GM18519 (cell line): ENCODE measurements at regions not wholly inside any gene's neighbourhood (a gene's known extent, or its start where the extent isn't known, plus 50 kb on each side); places are given as distances from the start of the nearest gene placed in this dataset.
"Not testable (repeated sequence)": the region's sequence is repeated elsewhere in the genome, so short reads cannot be mapped to it uniquely, and the experiment has no call there.

ENCODE experiments used
- ATAC-seq: cut with Tn5 transposase; IDR thresholded peaks from one replicate; pipeline ENCODE4 v1.9.1; 2021; ENCODE audit warnings: mild to moderate bottlenecking, moderate library complexity; ENCODE audit not compliant: unreplicated experiment, low FRiP score

GRCh38 chr14:82009993-82010392, 476.3 kb upstream of the SEL1L start:
- no peak for ATAC-seq

GRCh38 chr14:82011460-82011859, 477.8 kb upstream of the SEL1L start:
- no peak for ATAC-seq

GRCh38 chr14:82029038-82029437, 495.4 kb upstream of the SEL1L start:
- no peak for ATAC-seq

GRCh38 chr14:82035397-82035796, 501.7 kb upstream of the SEL1L start:
- no peak for ATAC-seq

- ATAC-seq = not testable (repeated sequence)
These were observed 504.4 kb upstream of the SEL1L start for GRCh38 chr14:82038066-82038465.

GRCh38 chr14:82045339-82045738, 511.7 kb upstream of the SEL1L start:
- no peak for ATAC-seq

- ATAC-seq = no peak
These were observed 513.0 kb upstream of the SEL1L start for GRCh38 chr14:82046512-82047226.

GRCh38 chr14:82047777-82048470, 514.3 kb upstream of the SEL1L start:
- no peak for ATAC-seq

- ATAC-seq = no peak
These were observed 519.1 kb upstream of the SEL1L start for GRCh38 chr14:82052778-82053177.

- ATAC-seq = no peak
These were observed 522.0 kb upstream of the SEL1L start for GRCh38 chr14:82055515-82056115.

GRCh38 chr14:82060219-82060618, 526.6 kb upstream of the SEL1L start:
- ATAC-seq = no peak

- ATAC-seq = no peak
These were observed 533.7 kb upstream of the SEL1L start for GRCh38 chr14:82067221-82067875.

- ATAC-seq = no peak
These were observed 536.4 kb upstream of the SEL1L start for GRCh38 chr14:82070040-82070439.

GRCh38 chr14:82070753-82071152, 537.1 kb upstream of the SEL1L start:
- ATAC-seq = no peak

GRCh38 chr14:82073547-82073946, 539.9 kb upstream of the SEL1L start:
- no peak for ATAC-seq

- no peak for ATAC-seq
These were observed 541.9 kb upstream of the SEL1L start for GRCh38 chr14:82075566-82075965.

- ATAC-seq = no peak
These were observed 545.9 kb upstream of the SEL1L start for GRCh38 chr14:82079553-82079952.

- ATAC-seq = no peak
These were observed 546.7 kb upstream of the SEL1L start for GRCh38 chr14:82080370-82080769.

- no peak for ATAC-seq
These were observed 551.2 kb upstream of the SEL1L start for GRCh38 chr14:82084813-82085212.

GRCh38 chr14:82091097-82091496, 557.4 kb upstream of the SEL1L start:
- ATAC-seq = no peak

- ATAC-seq = no peak
These were observed 561.2 kb upstream of the SEL1L start for GRCh38 chr14:82094829-82095345.
